Muscle layer of duodenum (tissue), 2 donors: ENCODE measurements at regions not wholly inside any gene's neighbourhood (a gene's known extent, or its start where the extent isn't known, plus 50 kb on each side); places are given as distances from the start of the nearest gene placed in this dataset.

Source experiments
- H3K27ac ChIP-seq: one replicate; pipeline ENCODE4 v1.7.0; 2013; ENCODE audit warnings: mild to moderate bottlenecking, low read length
- H3K27me3 ChIP-seq: one replicate; pipeline ENCODE4 v1.7.0; 2013; ENCODE audit warnings: low read depth, mild to moderate bottlenecking, control low read depth, low read length
- H3K36me3 ChIP-seq, 2 donors: one replicate each; pipeline ENCODE4 v1.7.0; 2013; ENCODE audit warnings: low read length in 2 of 2, control low read depth in 1 of 2, mild to moderate bottlenecking in 1 of 2; ENCODE audit not compliant: insufficient read depth in 2 of 2, control insufficient read depth in 1 of 2
- H3K4me1 ChIP-seq, 2 donors: one replicate each; pipeline ENCODE4 v1.7.0; 2013; ENCODE audit warnings: low read length in 2 of 2, mild to moderate bottlenecking in 2 of 2, control low read depth in 1 of 2, moderate library complexity in 1 of 2; ENCODE audit not compliant: insufficient read depth in 2 of 2, control insufficient read depth in 1 of 2
- H3K4me3 ChIP-seq, 2 donors: one replicate each; pipeline ENCODE4 v1.7.0; 2013; ENCODE audit warnings: low read length in 2 of 2, low read depth in 1 of 2, mild to moderate bottlenecking in 1 of 2
- H3K9me3 ChIP-seq, 2 donors: one replicate each; pipeline ENCODE4 v1.7.0; 2013; ENCODE audit warnings: low read length in 2 of 2, control low read depth in 1 of 2, mild to moderate bottlenecking in 1 of 2; ENCODE audit not compliant: control insufficient read depth in 1 of 2
- donor health status: healthy.

GRCh38 chr3:174336784-174337183 lies 522.4 kb upstream of the NAALADL2 start:
- Histone ChIP-seq H3K4me3 (no peak overlapping the region), H3K27ac (no peak overlapping the region), H3K4me1 (no peaks in the 10 kb centered on the region), H3K9me3 (no peaks in the 10 kb centered on the region), H3K36me3 (no peaks in the 10 kb centered on the region), H3K27me3 (no peaks in the 10 kb centered on the region)

GRCh38 chr3:174337227-174337626 lies 521.9 kb upstream of the NAALADL2 start:
- no peak overlapping the region for H3K27ac ChIP-seq
- no peaks in the 10 kb centered on the region for H3K4me1 ChIP-seq

GRCh38 chr3:174340624-174341587 lies 518.2 kb upstream of the NAALADL2 start:
- Histone ChIP-seq H3K36me3 (no peaks in the 10 kb centered on the region), H3K9me3 (no peaks in the 10 kb centered on the region), H3K4me1 (no peaks in the 10 kb centered on the region), H3K4me3 (no peak overlapping the region), H3K27me3 (no peaks in the 10 kb centered on the region), H3K27ac (no peak overlapping the region)

More at GRCh38 chr3:174337227-174337626, 521.9 kb upstream of the NAALADL2 start:
- no peaks in the 10 kb centered on the region for H3K36me3 ChIP-seq
- no peaks in the 10 kb centered on the region for H3K27me3 ChIP-seq
- no peak overlapping the region for H3K4me3 ChIP-seq
- H3K9me3 ChIP-seq = no peaks in the 10 kb centered on the region

GRCh38 chr3:174342171-174342570 lies 517.0 kb upstream of the NAALADL2 start:
- Histone ChIP-seq H3K27me3 (no peaks in the 10 kb centered on the region), H3K9me3 (no peaks in the 10 kb centered on the region), H3K4me1 (no peaks in the 10 kb centered on the region), H3K27ac (no peak overlapping the region), H3K36me3 (no peaks in the 10 kb centered on the region), H3K4me3 (no peak overlapping the region)

- H3K9me3 ChIP-seq = no peaks in the 10 kb centered on the region
- no peak overlapping the region for H3K4me3 ChIP-seq
- no peak overlapping the region for H3K27ac ChIP-seq
- H3K36me3 ChIP-seq = no peaks in the 10 kb centered on the region
- H3K27me3 ChIP-seq = no peaks in the 10 kb centered on the region
- no peaks in the 10 kb centered on the region for H3K4me1 ChIP-seq
Measured at GRCh38 chr3:174342941-174343501, 516.1 kb upstream of the NAALADL2 start.

GRCh38 chr3:174346141-174346540 lies 513.0 kb upstream of the NAALADL2 start:
- Histone ChIP-seq H3K36me3 (no peaks in the 10 kb centered on the region), H3K27ac (no peak overlapping the region), H3K27me3 (no peaks in the 10 kb centered on the region), H3K4me1 (no peaks in the 10 kb centered on the region), H3K4me3 (no peak overlapping the region), H3K9me3 (no peaks in the 10 kb centered on the region)

GRCh38 chr3:174346571-174346970 lies 512.6 kb upstream of the NAALADL2 start:
- Histone ChIP-seq H3K4me3 (no peak overlapping the region), H3K9me3 (no peaks in the 10 kb centered on the region), H3K36me3 (no peaks in the 10 kb centered on the region), H3K4me1 (no peaks in the 10 kb centered on the region), H3K27me3 (no peaks in the 10 kb centered on the region), H3K27ac (no peak overlapping the region)

- Histone ChIP-seq H3K4me1 (no peaks in the 10 kb centered on the region), H3K36me3 (no peaks in the 10 kb centered on the region), H3K9me3 (no peaks in the 10 kb centered on the region), H3K27me3 (no peaks in the 10 kb centered on the region), H3K4me3 (no peak overlapping the region), H3K27ac (no peak overlapping the region)
Measured at GRCh38 chr3:174347474-174348138, 511.5 kb upstream of the NAALADL2 start.

- H3K27ac ChIP-seq = no peak overlapping the region
Measured at GRCh38 chr3:174352227-174352626, 506.9 kb upstream of the NAALADL2 start.

GRCh38 chr3:174355505-174355904 lies 503.6 kb upstream of the NAALADL2 start:
- no peaks in the 10 kb centered on the region for H3K27me3 ChIP-seq
- no peaks in the 10 kb centered on the region for H3K36me3 ChIP-seq
- H3K4me3 ChIP-seq = no peak overlapping the region
- H3K9me3 ChIP-seq = no peaks in the 10 kb centered on the region
- no peaks in the 10 kb centered on the region for H3K4me1 ChIP-seq
- H3K27ac ChIP-seq = no peak overlapping the region

More at GRCh38 chr3:174352227-174352626, 506.9 kb upstream of the NAALADL2 start:
- Histone ChIP-seq H3K4me1 (no peaks in the 10 kb centered on the region), H3K36me3 (no peaks in the 10 kb centered on the region), H3K27me3 (no peaks in the 10 kb centered on the region), H3K9me3 (no peaks in the 10 kb centered on the region), H3K4me3 (no peak overlapping the region)

- no peaks in the 10 kb centered on the region for H3K4me1 ChIP-seq
- H3K27ac ChIP-seq = no peak overlapping the region
- no peaks in the 10 kb centered on the region for H3K27me3 ChIP-seq
- H3K9me3 ChIP-seq = no peaks in the 10 kb centered on the region
- no peaks in the 10 kb centered on the region for H3K36me3 ChIP-seq
- no peak overlapping the region for H3K4me3 ChIP-seq
Measured at GRCh38 chr3:174356596-174356995, 502.5 kb upstream of the NAALADL2 start.
